Effector CD4-positive, alpha-beta T cell (primary cell): ENCODE measurements at regions not wholly inside any gene's neighbourhood (a gene's known extent, or its start where the extent isn't known, plus 50 kb on each side); places are given as distances from the start of the nearest gene placed in this dataset.

Experiments used
- DNase-seq: peaks from one replicate; pipeline ENCODE4 v3.0.0-alpha.2; 2020

DNA sequence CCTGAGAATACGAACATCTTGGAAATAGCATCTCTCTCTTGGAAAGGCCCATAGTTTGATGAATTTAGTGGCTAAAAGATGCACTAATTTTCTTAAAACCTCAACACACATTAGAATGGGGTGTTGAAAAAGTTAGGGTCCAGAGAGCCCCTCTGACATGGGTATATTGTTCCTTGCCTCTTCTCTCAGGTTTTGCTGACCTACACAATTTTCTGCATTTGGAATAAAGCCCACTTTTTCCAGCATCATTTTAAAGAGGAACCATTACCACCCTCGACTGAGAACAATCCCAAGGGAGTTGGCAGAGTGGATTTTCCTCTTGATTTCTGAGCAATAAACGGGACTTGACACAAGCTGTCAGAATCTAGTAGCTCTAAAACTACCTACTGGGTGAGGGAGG, 156.1 kb downstream of the PMP22 start:
- DNase-seq = no peak

GRCh38 chr17:15106540-15106939, 158.6 kb downstream of the PMP22 start:
- no peak for DNase-seq

- DNase-seq = no peak
Observed at GRCh38 chr17:15103785-15104184, 161.3 kb downstream of the PMP22 start.

GRCh38 chr17:15101175-15101574, 164.0 kb downstream of the PMP22 start:
- DNase-seq = no peak

DNA sequence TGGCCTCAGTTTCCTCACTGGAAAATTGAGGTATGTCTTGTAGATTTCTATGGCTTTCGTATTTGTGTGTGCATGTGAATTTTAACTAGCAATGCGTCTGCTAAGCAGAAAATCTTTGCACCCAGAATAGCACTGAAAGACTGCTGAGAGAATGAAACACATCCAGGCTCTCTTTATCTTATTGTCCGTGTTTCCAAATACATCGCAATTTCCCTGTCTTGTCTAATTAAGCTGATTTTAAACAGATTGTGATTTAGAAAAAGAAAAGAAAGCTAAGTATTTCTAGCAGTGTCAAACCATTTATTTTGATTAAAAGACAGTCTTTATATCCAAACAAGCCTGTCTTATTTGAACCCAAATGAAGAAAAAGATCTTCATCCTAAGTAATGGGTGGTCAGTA, 168.6 kb downstream of the PMP22 start:
- no peak for DNase-seq

DNA sequence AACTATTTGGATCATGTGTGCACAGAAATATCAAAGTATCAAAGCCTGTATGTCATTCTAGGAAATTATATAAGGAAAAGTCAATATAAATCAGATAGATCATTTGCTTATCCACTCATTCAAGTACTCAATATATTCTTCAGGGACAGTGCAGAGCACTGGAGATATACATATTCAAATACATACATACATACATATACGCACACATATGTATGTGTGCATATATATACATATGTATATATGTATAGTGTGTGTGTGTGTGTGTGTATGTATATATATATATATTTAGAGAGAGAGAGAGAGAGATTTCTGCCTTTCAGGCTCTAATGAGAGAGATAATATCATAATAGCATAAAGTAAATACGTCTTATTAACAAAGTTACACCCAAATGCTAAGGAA, 169.2 kb downstream of the PMP22 start:
- no peak for DNase-seq

DNA sequence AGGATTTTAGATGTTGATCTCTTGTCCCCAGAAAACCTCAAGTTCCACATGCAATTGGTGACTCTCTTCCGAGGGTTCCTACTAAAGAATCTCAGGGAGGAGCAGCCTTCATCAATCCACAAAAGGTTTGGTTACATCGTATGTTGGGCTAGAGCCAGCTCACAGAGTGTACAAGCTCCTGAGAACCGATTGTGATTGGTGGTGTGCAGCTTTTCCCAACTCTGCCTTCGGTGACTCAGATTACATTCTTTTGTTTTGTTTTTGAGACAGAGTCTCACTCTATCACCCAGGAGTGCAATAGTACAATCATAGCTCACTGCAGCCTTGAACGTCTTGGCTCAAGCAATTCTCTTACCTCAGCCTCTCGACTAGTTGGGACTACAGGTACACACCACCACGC, 172.4 kb downstream of the PMP22 start:
- no peak for DNase-seq

GRCh38 chr17:15092261-15092660, 172.9 kb downstream of the PMP22 start:
- DNase-seq = no peak

DNA sequence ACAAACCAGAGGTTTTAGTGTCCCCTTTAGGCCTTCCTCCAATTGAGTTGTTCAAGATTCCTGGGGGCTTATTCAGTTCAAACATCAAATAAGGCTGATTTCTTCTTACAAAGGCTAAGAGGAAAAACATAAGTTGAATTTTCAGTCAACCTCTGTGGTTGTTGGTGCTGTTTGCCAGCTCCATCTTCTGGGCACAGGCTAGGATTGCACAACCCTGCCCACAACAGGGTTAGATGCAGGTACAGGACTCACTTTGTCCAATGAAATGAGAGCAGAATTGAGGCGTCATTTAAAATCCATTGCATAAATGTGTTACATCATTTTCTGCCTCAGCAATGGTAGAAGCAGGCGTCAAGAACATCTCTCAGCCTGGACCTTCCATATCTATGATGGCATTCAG, 173.3 kb downstream of the PMP22 start:
- DNase-seq = no peak

GRCh38 chr17:15090533-15090932, 174.6 kb downstream of the PMP22 start:
- DNase-seq = no peak

- no peak for DNase-seq
Observed at GRCh38 chr17:15087946-15088345, 177.2 kb downstream of the PMP22 start.

GRCh38 chr17:15086776-15087295, 178.3 kb downstream of the PMP22 start:
- no peak for DNase-seq

- no peak for DNase-seq
Observed at GRCh38 chr17:15085890-15086677, 179.0 kb downstream of the PMP22 start.

DNA sequence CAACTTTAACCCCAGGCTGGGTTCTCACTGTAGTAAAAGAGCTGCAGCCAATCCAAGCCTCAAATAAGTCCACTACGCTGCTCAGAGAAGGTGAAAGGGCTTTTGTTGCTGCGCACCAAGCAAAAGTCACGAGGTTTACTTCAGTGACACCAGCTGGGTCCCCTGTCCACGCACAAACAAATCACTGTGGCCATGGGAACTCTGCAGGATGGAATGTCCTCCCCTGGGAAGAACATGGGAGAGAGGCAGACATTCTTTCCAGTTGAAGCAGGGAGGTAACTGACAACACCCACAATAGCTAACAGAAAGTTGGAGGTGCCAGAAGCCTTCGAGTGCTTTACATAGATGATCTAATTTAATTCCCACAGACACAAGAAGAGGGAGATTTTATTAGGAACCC, 181.9 kb downstream of the PMP22 start:
- DNase-seq = no peak

DNA sequence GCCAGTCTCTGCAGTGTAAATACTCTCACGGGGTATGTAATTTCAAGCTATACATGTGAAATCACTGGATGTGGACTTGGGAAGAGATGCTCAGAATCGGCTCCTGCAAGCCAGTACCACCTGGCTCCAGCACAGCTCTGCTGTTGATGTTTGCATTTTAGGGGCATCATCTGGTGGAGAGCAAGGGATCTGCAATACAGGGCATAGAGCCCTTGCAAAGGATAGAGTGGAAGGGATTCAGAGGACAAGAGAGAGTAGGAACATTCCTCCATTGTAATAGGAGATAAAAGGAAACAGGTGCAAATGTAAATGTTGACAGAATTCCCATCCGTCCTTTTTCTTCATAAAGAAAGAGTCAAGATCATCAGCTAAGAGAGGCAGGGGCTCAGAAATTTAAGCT, 184.1 kb downstream of the PMP22 start:
- DNase-seq = no peak

DNA sequence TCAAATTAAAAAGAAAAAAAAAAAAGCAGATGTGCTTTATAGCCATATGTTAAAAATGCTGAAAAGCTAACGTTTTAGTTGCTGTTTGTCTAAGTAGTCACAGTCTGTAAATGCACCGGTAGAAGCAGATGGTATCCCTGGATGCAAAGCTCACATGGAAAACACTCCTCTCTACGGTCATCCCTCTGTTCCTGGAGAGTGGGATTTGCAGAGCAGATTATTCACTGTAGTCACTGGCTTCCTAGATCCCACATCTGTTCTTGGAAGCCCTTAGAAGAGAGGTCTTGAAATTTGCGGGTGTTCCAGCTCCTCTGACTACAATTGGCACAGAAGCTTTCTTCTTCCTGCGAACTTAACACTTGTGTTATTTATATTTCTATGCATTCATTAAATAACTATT, 186.6 kb downstream of the PMP22 start:
- no peak for DNase-seq

- no peak for DNase-seq
Observed at GRCh38 chr17:15076991-15077663, 188.0 kb downstream of the PMP22 start.

- DNase-seq = no peak
Observed at GRCh38 chr17:15051933-15052332, 213.2 kb downstream of the PMP22 start.

GRCh38 chr17:15049795-15050160, 215.3 kb downstream of the PMP22 start:
- no peak for DNase-seq

DNA sequence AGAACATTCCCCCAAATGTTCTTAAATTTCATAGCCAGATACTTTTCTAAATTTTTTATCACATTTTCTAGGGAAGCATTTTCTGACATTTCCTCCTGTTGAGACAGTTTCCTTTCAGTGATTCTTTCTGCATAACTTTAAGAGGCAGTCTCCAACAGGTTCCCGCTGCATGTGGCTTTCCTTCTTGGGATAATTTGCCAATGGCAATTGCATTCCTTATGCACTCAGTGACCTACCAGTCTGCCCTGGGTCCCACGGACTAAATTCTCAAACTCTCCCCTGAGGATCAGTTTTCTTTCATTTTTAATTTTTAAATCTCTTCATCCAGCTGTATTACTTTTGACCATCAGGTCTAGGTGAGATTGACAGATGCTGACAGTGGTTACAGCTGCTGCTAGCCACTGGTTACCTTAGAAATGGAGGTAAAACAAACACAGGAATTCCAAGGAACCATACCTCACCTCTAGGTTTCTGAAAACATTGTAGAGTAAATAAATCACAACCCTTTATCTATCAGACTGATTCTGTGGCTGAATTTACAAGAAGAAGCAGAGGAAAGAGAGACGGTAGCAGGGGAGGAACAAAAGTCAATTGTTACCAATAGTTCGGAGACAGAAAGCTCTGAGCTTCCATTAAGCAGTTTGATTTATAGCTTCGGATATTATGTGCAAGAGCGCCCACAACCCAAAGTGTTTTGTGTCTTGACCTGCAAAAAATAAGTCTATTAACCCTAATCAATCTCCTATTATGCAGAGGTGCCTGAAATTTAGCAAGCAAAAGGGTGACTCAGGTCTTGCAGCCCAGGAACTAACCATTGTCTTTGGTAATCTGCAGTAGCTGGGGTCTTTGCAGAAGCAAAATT, 216.0 kb downstream of the PMP22 start:
- DNase-seq = no peak

DNA sequence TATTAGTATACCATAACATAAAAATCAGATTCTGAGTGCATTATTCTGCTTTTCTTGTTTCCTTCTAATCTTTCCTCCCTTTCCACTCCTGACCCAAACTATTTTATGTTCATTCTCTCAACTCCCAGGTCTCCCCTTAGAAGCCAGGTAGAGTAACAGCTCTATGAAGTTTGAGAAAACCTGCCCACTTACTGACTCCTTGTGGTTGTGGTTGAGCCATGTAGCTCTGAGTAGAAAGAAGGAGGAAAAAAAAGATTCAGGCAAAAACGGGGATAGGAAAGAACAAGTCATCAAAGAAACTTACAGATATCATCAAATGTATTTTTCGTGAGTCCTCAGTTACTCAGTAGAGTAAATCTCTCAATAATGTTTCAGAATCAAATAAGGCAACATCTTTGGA, 216.7 kb downstream of the PMP22 start:
- no peak for DNase-seq

DNA sequence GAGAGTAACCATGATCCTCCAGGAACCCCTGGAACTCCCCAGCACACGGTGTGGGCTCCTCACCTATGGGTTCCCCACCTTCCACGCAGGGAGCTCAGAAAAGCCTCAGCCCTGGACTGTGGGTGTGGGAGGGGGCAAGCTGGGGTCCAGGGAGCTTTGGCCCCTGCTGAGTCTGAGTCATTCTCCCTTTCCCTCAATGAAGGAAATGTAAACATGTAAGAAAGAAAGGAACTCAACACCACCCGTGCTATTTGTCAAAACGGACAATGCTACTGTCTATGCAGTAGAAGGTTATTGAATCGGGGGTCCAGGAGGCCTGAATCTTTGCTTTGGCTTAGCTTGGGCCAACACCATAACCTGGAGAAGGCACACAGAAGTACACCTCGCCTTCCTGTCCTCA, 222.8 kb downstream of the PMP22 start:
- DNase-seq = no peak

DNA sequence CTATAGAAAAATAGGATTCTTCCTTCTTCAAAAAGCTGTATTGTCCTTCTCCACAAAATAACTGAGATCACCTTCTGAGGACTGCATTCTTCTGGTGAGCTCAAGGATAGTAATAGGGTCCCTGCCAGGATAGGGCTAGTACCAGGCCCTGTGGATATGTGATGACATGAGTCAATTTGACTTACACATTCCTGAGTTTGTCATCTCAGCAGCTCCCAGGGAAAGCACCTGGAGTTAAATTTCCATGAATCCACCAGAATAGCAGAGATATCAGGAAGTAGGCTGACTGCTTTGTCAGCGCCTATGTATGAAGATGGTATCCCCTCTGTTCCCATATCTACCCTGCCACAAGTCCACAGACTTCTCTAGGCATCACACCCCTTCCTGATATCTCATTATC, 225.8 kb downstream of the PMP22 start:
- no peak for DNase-seq

- DNase-seq = no peak
Observed at GRCh38 chr17:15038656-15039055, 226.5 kb downstream of the PMP22 start.
